GM19035 (cell line): ENCODE measurements at regions not wholly inside any gene's neighbourhood (a gene's known extent, or its start where the extent isn't known, plus 50 kb on each side); places are given as distances from the start of the nearest gene placed in this dataset.
"Not testable (repeated sequence)": the region's sequence is repeated elsewhere in the genome, so short reads cannot be mapped to it uniquely, and the experiment has no call there.

Experiments used
- ATAC-seq: cut with Tn5 transposase; IDR thresholded peaks from one replicate; pipeline ENCODE4 v1.9.1; 2021; ENCODE audit not compliant: unreplicated experiment

DNA sequence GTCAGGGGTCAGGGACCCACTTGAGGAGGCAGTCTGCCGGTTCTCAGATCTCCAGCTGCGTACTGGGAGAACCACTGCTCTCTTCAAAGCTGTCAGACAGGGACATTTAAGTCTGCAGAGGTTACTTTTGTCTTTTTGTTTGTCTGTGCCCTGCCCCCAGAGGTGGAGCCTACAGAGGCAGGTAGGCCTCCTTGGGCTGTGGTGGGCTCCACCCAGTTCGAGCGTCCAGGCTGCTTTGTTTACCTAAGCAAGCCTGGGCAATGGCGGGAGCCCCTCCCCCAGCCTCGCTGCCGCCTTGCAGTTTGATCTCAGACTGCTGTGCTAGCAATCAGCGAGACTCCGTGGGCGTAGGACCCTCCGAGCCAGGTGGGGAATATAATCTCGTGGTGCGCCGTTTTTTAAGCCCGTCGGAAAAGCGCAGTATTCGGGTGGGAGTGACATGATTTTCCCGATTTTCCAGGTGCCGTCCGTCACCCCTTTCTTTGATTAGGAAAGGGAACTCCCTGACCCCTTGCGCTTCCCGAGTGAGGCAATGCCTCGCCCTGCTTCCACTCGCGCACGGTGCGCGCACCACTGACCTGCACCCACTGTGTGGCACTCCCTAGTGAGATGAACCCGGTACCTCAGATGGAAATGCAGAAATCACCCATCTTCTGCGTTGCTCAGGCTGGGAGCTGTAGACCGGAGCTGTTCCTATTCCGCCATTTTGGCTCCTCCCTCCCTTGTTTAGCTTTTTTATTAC, 268.6 kb upstream of the SATB1 start:
- ATAC-seq = not testable (repeated sequence)

DNA sequence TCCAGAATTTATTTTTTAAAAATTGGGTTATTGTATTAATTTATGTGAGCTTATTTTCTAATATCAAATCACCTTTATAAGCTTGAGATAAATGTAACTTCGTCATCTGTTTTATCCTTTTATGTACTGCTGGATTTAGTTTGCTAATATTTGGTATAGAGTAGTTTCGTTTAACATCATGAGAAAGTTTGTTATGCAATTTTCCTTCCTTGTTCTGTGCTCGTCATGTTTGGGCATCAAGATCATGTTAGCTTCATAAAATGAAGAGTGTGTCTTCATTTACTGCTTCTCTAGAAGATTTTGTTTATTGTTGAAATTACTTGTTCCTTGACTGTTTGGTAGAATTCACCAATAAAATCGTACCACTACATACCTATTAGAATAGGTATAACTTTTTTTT, 262.1 kb upstream of the SATB1 start:
- ATAC-seq = no peak

GRCh38 chr3:18683900-18684299, 258.8 kb upstream of the SATB1 start:
- ATAC-seq = no peak

DNA sequence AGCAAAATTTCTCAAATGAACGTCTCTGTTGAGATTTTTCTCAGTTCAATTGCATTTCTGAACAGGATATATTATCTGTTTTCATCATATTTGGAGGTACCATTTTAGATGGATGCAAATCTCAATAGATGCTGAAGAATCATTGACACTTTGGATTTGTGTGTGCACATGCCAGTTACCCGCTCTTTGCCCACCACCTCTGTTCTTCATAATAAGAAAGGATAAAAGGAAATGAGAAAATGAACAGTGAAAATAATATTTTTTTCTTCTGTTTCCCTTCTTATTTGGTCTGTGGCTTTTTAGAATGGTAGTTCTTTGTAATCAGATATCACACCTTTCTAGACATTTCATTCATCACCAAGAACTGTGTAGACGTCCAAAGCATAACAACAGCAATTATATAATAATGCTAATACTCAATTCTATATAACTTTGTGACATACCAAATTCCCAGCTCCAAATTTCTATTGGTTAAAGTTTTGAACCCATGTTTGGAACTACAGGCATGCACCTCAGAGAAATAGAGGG, 256.7 kb upstream of the SATB1 start:
- ATAC-seq = no peak

GRCh38 chr3:18680758-18681157, 255.6 kb upstream of the SATB1 start:
- no peak for ATAC-seq

DNA sequence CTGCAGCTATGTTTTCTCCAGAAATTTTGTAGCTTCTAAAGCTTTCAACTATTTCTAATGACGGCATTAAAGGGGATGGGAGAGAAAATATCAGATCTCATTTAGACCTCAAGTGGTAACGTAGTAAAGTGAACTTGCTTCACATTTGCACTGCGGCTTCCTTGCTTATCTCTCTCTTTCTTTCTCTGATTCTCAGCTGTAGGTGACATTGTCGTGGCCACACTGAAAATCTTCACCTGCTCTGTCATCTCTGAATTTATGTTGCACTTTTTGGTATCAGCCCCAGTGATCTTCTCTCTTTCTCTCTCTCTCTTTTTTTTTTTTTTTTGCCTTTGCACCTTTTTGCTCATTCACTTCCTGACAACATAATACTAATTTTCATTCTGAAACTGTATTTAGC, 254.1 kb upstream of the SATB1 start:
- no peak for ATAC-seq

- no peak for ATAC-seq
Measured at GRCh38 chr3:18675197-18675596, 250.1 kb upstream of the SATB1 start.

DNA sequence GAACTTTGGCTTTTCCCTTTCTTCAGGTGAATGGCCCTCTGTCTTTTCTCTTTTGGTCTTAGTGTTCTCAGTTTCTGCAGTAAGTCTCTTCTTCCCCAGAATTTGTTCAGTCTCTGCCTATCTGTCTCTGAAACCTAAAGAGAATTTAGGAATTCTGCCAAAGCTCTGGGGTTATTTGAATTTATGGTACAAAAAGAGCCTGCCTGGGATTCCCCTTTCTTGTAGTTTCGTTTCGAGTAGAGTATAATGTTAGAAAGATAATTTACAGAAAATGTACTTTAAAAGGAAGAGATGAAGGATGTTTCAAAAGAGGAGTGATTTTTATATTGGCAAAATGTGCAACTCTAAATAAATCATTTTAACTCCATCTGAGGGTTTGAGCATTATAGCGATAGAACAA, 247.4 kb upstream of the SATB1 start:
- ATAC-seq = no peak

- no peak for ATAC-seq
Measured at GRCh38 chr3:18670759-18671158, 245.6 kb upstream of the SATB1 start.

DNA sequence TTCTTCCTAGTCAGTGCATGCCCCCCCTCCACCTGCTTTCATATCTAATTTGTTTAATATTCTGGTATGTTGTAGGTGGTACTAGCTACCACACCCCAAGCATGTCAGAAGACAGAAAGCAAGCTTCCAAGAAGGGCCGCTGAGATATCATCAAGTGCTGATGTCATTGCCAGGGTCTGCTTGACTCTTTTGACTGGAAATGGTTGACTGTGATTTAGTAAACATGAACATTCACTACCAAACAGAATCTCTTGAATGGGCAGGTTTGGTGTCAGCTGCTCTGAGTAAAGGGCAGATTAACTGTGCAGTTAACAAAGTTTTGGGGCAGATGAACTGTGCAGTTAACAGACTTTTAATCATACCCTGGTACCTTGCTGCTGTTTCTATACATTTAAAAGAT, 244.2 kb upstream of the SATB1 start:
- ATAC-seq = no peak

DNA sequence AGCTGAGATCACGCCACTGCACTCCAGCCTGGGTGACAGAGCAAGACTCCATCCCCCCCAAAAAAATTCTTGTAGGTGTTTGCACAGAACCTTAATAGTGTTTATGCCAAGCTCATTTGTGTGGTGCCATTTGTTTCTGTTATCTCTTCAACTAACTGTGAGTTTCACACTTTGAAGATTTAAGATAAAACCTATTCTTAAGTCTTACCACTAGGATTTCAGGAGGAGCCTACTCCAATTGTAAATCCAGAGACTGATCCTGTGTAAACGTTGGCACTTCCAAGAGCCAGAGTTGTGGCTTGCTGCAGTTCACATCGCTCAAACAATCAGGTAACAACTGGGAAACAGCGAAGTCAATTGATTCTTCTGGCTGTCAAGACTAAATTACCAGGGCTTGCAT, 242.4 kb upstream of the SATB1 start:
- no peak for ATAC-seq

- no peak for ATAC-seq
Measured at GRCh38 chr3:18666655-18667054, 241.5 kb upstream of the SATB1 start.

GRCh38 chr3:18660059-18660458, 234.9 kb upstream of the SATB1 start:
- no peak for ATAC-seq

DNA sequence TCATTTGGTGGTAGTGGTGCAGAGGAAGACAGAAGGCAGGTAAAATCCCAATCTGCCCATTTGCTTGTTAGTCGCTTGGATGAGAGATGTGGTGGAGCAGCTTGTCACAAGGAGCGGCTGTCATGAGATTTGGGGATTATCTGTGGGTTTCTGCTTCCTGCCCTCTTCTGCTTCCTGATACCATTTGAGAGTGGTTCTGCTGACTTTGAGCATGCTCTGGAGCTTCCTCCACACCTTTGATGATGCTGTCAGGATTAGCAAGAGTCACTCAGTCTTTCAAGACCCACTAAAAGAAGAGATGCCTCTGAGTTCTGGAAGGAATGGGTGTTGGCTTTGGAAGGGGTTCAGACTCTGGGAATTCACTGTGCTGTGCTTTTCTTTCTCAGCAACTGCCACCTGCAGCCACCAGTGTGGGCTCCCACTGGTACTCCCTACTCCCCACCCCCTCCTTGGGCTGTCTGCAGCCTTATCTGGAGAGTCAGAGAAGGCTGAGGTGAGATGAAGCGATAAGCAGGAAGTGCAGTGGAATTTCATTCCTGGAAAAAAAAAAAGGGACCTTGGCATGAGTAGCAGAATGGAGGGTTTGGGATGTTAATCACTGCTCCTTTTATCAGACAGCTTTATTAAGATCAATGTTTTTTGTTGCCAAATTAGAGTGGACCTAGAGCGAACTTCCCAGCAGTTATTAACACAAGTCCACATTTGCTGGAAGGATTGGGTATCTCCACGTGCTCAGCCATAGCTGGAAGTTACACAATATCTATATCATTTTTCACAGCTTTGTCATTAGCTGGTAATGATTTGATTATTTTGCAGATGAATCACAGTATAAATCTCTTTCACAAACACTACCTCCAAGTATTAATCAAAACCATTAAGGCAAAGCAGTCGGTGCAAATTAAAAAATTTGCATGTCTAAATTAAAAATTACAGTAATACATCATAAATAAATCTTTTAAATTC, 233.0 kb upstream of the SATB1 start:
- ATAC-seq = no peak

- no peak for ATAC-seq
Measured at GRCh38 chr3:18656866-18657265, 231.7 kb upstream of the SATB1 start.

- ATAC-seq = no peak
Measured at GRCh38 chr3:18656410-18656809, 231.3 kb upstream of the SATB1 start.

DNA sequence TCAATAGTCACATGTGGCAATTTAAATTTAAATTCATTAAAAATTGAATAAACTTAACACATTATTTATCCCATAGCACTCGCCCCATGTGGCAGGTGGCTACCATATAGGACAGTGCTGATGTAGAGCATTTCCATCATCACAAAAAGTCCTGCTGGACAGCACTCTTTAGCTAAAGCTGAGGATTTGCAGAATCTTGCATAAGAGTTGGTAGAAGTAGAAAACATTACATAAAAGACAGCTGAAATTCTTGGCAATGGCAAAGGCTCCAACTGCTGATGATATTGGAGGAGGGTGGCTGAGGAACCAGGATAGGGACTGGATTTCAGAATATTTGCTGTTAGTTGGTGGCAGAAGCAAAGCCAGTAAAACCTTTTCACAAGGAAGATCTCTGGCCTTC, 230.7 kb upstream of the SATB1 start:
- no peak for ATAC-seq

- no peak for ATAC-seq
Measured at GRCh38 chr3:18652781-18653180, 227.6 kb upstream of the SATB1 start.

DNA sequence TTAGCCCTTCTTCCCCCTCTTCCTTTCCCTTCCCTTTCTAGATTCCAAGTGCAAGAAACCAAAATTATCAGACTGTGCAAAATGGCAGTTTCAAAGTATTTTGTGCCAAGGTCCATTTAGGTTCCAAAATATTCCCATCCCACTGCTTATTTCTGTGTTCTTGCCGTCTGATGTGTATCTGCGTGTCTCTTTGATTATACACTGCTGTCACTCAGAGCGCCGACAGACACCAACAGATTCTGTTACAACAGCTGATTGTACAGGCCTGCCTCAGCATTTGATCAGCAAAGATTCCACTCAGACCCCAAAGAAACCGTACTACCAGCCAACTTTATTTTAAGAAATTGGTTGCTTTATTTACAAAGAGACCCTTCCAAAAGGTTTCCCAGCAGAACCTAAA, 225.6 kb upstream of the SATB1 start:
- ATAC-seq = no peak

GRCh38 chr3:18649666-18650363, 224.7 kb upstream of the SATB1 start:
- peak; percentile 88 for ATAC-seq

GRCh38 chr3:18648868-18649462, 223.8 kb upstream of the SATB1 start:
- ATAC-seq = no peak
